ENCODE measurements at regions not wholly inside any gene's neighbourhood (a gene's known extent, or its start where the extent isn't known, plus 50 kb on each side); places are given as distances from the start of the nearest gene placed in this dataset.
"Not testable (repeated sequence)": the region's sequence is repeated elsewhere in the genome, so short reads cannot be mapped to it uniquely, and the experiment has no call there.

DNA sequence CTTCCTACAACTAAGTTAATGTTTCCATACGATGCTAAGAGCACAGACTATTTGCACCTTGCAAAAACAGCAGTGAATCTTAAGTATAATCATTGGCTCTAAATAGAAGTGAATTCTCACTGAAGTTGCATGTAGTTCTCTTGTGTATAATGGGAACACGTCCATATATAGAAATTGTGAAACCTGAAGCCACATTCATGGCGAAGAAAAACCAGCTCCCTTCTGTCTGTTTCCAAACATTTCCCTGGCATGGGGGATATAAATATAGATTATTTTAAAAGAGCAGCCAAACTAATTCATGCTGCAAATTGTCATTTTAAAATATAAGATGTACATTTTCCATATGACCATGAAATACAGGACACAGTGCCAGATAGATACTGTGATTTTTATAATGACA, 71.1 kb downstream of the TRAM1L1 start:
- DNase-seq (ENCODE audit: low spot score), result no peak
- intact Hi-C loops (cut with DNase I), result no loop called here

DNA sequence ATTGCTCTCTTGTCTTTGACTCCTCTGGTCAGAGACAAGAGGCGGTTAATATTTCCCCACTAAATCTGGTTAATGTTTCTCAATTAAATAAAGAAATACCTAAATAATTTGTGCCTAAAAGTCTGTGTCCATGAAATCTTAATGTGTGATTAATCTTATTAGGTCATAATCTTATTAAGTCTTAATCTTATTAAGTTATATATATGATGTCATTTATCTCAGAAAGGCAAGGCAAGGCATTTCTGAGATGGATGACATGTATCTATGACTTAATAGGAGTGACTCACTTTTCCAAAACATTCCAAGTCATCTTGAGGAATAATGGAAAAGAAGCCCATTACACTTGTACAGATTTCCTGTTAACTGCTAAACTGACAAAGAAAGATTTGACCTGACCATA, 74.7 kb downstream of the TRAM1L1 start:
- no peak for DNase-seq (ENCODE audit: low spot score)

DNA sequence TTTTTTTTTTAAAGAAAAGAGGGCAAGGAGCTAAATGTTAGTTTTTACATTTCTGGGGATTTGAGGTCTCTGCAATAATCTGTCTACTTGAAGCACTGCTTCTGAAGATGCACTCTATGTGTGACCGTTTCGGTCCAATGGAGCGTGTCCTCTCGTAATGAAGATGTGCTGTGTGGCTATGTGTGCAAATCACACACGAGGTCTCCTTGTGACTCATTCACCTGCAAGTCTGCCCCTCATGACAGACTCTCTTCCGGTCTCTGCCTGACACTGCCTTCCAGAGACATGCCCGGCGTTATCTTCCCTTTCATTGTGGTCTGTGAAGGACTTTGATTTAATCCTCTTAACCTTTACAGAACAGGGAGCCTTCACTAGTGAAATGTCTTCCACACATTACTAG, 84.3 kb downstream of the TRAM1L1 start:
- DNase-seq (ENCODE audit: low spot score), result no peak
- intact Hi-C loops (cut with DNase I), result no loop called here

More for the DNA sequence above, 74.7 kb downstream of the TRAM1L1 start:
- intact Hi-C loops (cut with DNase I), result no loop called here

DNA sequence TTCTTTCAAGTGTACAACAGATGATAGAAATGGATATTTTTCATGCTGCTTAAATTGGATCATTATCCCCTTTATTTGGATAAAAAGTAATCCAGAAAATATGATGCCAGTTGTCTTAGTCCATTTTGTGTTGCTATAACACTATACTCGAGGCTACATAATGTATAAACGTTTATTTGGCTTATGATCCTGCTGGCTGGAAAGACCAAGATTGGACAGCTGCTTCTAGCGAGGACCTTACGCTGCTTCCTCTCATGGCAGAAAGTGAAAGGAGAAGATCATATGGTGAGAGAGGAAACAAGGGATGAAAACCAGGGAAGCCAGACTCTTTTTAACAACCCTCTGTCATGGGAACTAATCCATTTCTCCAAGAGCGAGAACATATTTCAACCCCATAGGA, 102.7 kb downstream of the TRAM1L1 start:
- intact Hi-C loops (cut with DNase I), result no loop called here

DNA sequence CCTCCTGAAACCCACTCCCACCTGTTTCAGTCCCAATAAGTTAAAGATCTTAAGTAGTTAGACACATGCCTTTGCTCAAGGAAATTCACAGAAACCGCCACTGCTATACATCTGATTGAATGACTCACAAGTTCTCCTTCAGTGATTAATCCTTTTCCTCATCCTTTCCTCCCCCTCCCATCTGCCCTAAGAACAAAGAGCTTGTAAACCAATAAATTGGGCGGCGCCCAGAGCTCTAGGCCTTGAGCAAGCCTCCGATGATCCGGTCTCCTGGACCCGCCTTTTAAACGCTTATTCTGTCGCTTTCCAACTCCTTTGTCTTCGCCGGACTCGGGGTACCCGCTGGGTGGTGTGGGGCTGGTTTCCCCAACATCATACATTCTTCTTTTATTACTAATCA, 104.9 kb downstream of the TRAM1L1 start:
- intact Hi-C loops (cut with DNase I), result not testable (repeated sequence)

More for the DNA sequence above, 102.7 kb downstream of the TRAM1L1 start:
- no peak for DNase-seq (ENCODE audit: low spot score)

DNA sequence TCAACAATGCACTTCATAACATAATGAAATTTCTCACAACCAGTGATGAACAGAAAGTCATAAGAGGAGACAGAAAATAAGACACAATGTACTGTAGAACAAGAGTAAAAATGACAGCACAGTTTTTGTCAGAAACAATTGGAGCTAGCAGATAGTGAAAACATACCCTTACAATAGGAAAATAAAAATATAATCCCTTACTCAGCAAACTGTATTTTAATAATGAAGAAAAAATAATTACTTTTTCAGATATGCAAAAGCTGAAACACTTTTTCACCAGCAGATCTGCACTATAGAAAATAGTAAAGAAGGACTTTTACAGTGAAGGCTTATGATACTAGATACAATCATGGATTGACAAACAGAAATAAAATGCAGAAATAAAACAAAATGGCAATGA, 126.3 kb downstream of the TRAM1L1 start:
- no peak for DNase-seq (ENCODE audit: low spot score)
- intact Hi-C loops (cut with DNase I), result no loop called here

More for the DNA sequence above, 104.9 kb downstream of the TRAM1L1 start:
- DNase-seq (ENCODE audit: low spot score), result not testable (repeated sequence)

DNA sequence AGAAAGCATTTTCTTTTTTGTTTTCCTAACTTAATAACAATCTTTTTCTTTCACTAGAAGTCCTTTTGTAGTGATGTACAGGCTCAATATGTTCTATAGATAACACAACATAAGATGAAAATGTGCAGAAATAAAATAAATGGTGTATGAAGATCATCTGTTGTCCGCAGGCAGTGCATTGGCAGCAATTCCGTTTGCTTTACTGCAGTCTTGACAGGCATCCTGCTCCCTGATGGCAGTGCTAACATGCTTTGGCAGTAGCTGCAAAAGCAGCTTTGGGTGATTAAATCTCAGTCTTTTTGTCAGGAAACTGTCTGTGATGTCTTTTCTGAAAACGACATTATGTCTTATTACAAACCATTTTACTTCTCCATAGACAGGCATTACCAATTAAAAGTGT, 131.4 kb downstream of the TRAM1L1 start:
- intact Hi-C loops (cut with DNase I), result no loop called here
- no peak for DNase-seq (ENCODE audit: low spot score)

DNA sequence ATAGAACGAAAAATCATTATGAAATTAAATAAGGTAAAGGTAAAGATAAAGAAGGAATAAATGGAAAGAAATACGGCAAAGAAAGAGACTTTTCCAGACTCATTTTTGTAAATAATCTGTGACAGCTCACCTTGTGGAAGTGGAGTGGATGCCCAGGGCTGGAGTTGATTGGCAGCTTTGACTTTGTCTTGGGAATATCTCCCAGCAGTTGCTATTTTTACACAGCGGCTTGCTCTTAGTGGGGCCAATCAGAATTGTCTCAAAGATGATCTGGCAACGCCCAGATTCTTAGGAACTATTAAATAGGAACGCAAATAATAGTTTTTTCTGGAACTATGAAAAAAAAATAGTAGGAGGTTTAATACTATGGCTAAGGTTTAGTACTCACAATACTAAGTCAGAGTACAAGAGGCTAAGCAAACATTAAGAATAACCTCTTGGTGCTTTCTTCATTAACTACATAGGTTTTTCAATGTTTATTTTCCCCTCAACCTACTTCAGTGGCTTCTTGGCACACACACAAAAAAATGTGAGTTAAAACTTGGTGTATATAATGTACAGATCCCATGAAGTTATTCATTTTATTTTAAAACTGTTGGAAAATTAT, 132.7 kb downstream of the TRAM1L1 start:
- intact Hi-C loops (cut with DNase I), result no loop called here
- DNase-seq (ENCODE audit: low spot score), result no peak

DNA sequence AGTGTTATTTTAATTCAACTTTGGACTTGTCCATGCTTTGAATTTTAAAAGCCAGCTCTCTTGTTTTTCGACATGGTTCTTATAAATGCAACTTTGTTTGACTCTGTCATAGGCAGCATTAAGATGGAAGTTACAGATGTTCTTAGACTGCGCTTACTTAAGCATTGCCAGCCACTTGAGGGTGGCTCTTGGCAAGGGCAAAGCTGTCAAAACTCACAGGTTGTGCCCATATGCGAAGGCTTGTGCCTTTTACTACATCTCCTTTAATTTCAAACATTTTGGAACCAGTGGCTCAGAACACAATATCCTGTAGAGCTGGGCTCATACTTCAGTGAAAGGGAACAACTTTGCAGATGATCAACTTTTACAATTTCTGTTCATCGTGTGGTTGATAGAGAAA, 135.5 kb downstream of the TRAM1L1 start:
- intact Hi-C loops (cut with DNase I), result no loop called here
- DNase-seq (ENCODE audit: low spot score), result no peak

DNA sequence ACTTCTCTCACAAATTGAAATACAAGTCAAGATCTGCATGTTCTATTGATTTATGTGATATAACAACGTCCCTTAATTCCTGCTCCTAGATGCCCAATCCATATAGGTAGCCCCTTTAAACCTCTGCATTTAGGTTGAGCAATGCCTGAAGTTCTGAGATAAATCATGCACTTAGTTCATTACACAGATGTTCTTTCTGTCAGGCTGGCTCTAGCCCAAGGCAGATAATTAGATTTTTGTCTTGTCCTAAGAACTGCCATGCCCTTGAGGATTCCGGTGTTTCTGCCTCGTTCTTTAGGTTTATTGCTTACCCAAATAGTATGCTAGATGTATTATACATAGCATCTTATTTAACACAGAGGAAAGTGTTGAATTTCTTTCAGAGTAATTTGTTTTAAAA, 143.1 kb downstream of the TRAM1L1 start:
- DNase-seq (ENCODE audit: low spot score), result no peak
- intact Hi-C loops (cut with DNase I), result no loop called here

DNA sequence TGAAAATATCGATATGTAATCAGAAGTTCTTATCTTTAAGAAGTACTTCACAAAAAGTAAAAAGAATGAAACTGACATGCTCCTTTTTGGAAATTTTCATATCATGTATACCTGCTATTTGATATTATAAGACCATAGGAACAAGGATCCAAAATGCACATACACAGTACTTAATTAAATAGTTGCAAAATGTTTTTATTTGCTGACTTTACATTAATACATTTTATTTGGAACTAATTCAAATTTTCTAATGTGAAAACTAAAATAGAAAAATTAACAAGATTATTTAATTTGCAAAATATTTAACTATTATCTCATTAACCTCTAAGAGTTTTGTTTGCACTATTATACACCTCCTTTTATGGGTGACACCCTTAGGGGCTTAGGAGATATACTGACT, 155.0 kb downstream of the TRAM1L1 start:
- no peak for DNase-seq (ENCODE audit: low spot score)

DNA sequence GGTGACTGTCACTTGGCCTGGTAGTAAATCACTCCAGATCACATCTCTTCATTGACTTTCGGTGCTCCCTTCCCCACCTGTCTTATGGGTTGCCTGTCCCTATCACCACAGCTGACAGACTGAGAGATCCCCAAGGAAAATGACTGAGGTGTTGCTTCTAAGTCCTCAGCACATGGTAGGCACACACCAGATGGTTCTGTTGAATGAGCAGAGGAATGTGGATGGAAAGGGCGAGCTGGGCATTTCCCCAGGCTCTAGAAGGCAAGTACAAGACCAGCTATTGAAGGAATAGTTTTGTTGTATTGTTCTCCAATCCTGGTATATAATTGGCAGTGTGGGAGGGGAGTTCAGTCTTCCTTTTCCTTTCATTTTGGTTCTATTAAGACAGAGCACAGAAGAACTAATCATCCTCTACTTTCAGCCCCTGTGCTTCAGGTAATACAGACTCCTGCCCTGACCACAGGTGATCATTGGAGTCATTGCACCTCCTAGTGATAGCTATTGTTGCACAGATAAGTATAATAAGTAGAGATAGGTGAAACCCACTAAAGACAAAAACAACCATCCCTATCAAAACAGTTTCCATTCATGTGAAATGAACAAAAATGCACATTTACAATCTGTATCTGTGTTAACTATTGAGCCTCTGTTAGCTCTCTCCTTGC, 158.6 kb downstream of the TRAM1L1 start:
- intact Hi-C loops (cut with DNase I), result no loop called here
- DNase-seq (ENCODE audit: low spot score), result no peak

More for the DNA sequence above, 155.0 kb downstream of the TRAM1L1 start:
- intact Hi-C loops (cut with DNase I), result no loop called here

DNA sequence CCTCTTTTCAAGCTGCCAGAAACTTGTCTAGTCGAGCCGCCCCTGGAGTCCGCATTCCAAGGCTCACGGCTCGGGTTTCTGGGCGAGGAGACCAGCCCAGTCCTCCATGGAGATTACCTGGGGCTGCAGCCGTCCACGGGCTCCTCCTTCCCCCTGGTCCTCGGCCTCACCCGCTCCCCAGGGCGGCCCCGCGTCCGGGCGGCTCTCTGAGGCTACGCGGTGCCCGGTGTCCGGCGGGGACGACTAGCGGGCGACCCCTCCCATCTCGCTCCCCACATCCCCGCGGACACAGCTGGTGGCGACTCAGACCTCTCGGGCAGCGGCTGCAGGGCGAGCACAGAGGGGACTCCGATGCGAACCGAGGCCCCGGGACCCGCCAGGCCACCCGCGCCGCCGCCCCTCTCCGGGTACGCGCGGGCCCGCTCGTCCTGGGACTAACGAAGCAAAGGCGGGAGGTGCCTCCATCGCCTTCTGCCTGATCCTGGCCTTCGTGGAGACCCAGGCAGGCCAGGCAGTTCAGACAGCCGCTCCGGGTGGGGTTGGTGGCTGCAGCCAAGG, 159.4 kb downstream of the TRAM1L1 start:
- intact Hi-C loops (cut with DNase I), result no loop called here
- DNase-seq (ENCODE audit: low spot score), result peak; percentile 70

DNA sequence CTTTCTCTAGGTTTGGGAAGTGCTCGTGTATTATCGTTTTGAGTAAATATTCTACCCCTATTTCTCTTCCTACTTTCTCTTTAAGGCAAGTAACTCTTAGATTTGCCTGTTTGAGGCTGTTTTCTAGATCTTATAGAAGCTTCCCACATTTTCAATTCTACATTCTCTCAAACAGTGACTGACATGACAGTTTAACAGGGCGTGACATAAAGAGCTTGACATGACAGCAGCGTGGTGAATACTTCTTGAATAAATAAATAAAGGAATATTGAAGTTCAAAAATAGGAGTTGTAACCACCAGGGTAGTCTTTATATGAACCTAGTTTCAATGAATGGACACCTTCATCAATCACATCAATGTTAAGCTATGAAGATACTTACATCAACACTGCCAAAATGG, 162.0 kb downstream of the TRAM1L1 start:
- intact Hi-C loops (cut with DNase I), result no loop called here
- no peak for DNase-seq (ENCODE audit: low spot score)

DNA sequence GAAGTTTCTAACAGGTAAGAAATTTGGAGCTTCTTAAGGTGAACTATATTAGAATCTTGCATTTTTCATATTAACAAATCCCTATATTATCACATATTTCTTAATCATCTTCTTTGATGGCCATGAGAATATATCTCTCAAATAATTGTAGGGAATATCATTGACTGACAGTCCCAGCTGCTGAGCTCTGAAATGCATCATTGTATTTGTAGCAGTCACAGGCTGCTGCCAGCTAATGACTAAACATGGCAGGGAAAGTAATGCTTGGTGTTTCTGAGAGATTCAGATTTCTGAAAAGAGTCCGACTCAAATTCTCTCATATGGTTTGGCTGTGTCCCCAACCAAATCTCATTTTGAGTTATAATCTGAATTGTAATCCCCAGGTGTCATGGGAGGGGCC, 171.9 kb downstream of the TRAM1L1 start:
- DNase-seq (ENCODE audit: low spot score), result no peak
- intact Hi-C loops (cut with DNase I), result no loop called here

DNA sequence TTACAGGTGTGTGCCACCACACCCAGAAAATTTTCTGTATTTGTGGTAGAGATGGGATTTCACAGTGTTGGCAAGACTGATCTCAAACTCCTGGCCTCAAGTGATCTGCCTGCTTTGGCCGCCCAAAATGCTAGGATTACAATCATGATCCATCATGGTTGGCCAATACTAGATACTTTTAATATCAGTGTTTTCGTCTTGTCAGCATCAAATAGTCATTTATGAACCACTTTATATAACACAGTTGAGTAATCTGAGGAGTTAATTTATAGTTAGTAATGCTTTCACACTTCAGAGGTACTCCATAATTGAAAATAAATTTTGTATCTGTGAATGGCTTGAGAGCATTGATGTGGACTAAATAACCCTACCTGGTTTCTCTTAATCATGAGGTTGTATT, 178.6 kb downstream of the TRAM1L1 start:
- no peak for DNase-seq (ENCODE audit: low spot score)
- intact Hi-C loops (cut with DNase I), result no loop called here

DNA sequence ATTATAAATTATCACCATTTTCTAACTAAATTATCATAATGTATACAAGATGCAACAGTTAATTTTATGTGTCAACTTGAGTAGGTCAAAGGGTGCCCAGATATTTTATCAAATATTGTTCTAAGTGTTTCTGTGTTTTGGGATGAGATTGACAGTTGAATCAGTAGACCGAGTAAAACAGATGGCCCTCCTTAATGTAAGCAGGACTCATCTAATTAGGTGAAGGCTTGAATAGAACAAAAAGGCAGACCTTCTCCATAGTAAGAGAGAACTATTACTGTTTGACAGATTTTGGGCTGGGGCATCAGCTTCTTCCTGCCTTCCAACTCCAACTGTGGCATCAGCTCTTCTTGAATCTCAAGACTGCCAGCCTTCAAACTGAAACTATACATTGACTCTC, 185.8 kb downstream of the TRAM1L1 start:
- DNase-seq (ENCODE audit: low spot score), result no peak
- intact Hi-C loops (cut with DNase I), result no loop called here

DNA sequence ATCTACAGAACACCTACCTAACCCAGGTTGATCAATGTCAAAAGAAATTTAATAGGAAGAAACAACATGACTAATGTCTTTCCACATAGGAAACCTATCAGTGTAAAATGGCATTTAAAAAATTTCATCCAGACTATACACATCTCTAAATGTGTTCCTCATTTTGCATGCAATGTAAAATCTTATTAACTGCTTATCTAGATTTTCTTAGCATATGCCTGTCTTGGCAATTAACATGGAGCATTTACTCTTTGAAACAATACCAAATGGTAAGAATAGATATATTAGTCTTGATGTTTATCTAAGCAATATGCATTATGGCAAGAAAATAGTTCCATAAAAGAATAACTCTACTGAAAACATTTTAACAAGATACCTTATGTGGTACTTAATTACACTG, 199.8 kb downstream of the TRAM1L1 start:
- DNase-seq (ENCODE audit: low spot score), result no peak
- intact Hi-C loops (cut with DNase I), result no loop called here

DNA sequence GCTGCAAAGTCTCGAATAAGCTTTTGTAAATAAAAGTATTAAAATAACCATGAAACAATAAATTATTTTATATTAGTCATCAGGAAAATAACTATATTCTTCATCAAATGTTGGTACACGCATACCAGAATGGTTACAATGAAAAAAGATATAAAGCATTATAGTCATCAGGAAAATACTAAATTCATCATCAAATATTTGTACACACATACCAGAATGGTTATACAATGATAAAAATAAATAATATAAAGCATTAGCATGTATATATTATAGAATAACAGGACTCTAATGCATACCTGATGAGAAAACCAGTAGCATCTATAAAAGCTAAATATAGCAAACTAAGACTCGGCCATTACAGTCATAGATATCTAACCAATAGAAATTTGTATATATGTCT, 202.9 kb downstream of the TRAM1L1 start:
- no peak for DNase-seq (ENCODE audit: low spot score)
- intact Hi-C loops (cut with DNase I), result no loop called here

DNA sequence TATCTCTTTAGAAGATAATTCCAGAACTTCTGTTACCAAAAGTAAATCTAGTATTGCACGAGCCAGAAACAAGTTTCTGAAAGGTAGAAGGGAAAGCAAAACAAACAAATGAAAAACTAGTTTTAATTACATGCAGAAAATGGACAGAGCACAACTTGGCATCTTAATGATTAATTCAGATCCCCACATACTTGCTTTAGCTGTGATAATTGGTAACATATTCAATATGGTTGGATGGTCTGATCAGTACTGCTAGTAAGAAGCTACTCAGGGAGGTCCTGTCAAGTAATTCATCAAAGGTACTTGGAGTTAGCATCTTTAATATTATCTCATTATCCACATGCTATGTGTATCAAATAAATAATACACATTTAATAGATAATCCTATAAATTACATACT, 204.3 kb downstream of the TRAM1L1 start:
- DNase-seq (ENCODE audit: low spot score), result no peak
- intact Hi-C loops (cut with DNase I), result no loop called here

DNA sequence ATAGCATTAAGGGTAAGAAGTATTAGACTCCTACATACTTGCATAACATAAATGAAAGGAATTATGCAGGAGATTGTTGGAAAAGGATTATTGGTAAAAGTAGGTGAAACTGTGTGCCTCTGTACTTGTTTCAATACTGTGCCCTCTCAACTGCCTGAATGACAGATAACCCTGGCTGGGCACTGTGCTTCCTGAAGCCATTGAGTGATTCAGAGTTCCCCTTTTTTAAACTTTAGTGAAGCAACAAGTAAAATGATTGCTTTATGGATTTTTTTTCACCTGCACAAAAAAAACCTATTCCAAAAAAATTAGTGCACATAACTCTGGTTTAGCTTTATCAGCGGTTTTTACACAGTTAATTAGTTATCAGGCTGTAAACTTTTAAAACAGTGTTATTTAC, 204.8 kb downstream of the TRAM1L1 start:
- intact Hi-C loops (cut with DNase I), result no loop called here
- no peak for DNase-seq (ENCODE audit: low spot score)
